Colon (tissue), 2 donors: ENCODE measurements at regions not wholly inside any gene's neighbourhood (a gene's known extent, or its start where the extent isn't known, plus 50 kb on each side); places are given as distances from the start of the nearest gene placed in this dataset.

Experiments used
- FAIRE-seq: peaks from 2 replicates; lab custom pipeline; 2012; peaks lifted over from hg19 to GRCh38; lab: Jason Lieb, UNC
- donor health status: control.
- donor health status: control.

- FAIRE-seq: no peak
Observed at GRCh38 chr2:106572541-106573450, 85.6 kb downstream of the CD8B2 start.

- FAIRE-seq: no peak
Observed at GRCh38 chr2:106573773-106574172, 86.6 kb downstream of the CD8B2 start.

- no peak for FAIRE-seq
Observed at GRCh38 chr2:106575955-106576354, 88.8 kb downstream of the CD8B2 start.

- FAIRE-seq: no peak
Observed at GRCh38 chr2:106577255-106577651, 90.1 kb downstream of the CD8B2 start.

- FAIRE-seq: no peak
Observed at GRCh38 chr2:106579750-106580197, 92.6 kb downstream of the CD8B2 start.

- no peak for FAIRE-seq
Observed at GRCh38 chr2:106580241-106580640, 93.1 kb downstream of the CD8B2 start.

GRCh38 chr2:106581328-106581727 is 94.2 kb downstream of the CD8B2 start:
- no peak for FAIRE-seq

GRCh38 chr2:106581755-106582147 is 94.6 kb downstream of the CD8B2 start:
- FAIRE-seq: no peak

GRCh38 chr2:106582148-106583143 is 95.3 kb downstream of the CD8B2 start:
- no peak for FAIRE-seq

- FAIRE-seq: no peak
Observed at GRCh38 chr2:106584304-106584954, 97.3 kb downstream of the CD8B2 start.

- FAIRE-seq: no peak
Observed at GRCh38 chr2:106596844-106597243, 109.7 kb downstream of the CD8B2 start.

- FAIRE-seq: no peak
Observed at GRCh38 chr2:106599540-106599939, 112.4 kb downstream of the CD8B2 start.

GRCh38 chr2:106602042-106602441 is 114.9 kb downstream of the CD8B2 start:
- no peak for FAIRE-seq

GRCh38 chr2:106606652-106607051 is 119.5 kb downstream of the CD8B2 start:
- no peak for FAIRE-seq

- FAIRE-seq: no peak
Observed at GRCh38 chr2:106607371-106607770, 120.2 kb downstream of the CD8B2 start.

GRCh38 chr2:106609780-106610179 is 122.6 kb downstream of the CD8B2 start:
- no peak for FAIRE-seq

GRCh38 chr2:106614511-106615291 is 127.5 kb downstream of the CD8B2 start:
- no peak for FAIRE-seq

- FAIRE-seq: no peak
Observed at GRCh38 chr2:106618614-106619013, 131.4 kb downstream of the CD8B2 start.

- no peak for FAIRE-seq
Observed at GRCh38 chr2:106623456-106623855, 136.3 kb downstream of the CD8B2 start.

- FAIRE-seq: no peak
Observed at GRCh38 chr2:106624787-106625380, 137.7 kb downstream of the CD8B2 start.

- FAIRE-seq: no peak
Observed at GRCh38 chr2:106628377-106628776, 141.2 kb downstream of the CD8B2 start.
